UCSD-AML1 (cell line): ENCODE measurements at regions not wholly inside any gene's neighbourhood (a gene's known extent, or its start where the extent isn't known, plus 50 kb on each side); places are given as distances from the start of the nearest gene placed in this dataset.
"Not testable (repeated sequence)": the region's sequence is repeated elsewhere in the genome, so short reads cannot be mapped to it uniquely, and the experiment has no call there.

Source experiments
- DNase-seq: peaks from one replicate; lab custom pipeline; 2025; ENCODE audit not compliant: unreplicated experiment; lab: John Stamatoyannopoulos, UW

- no peak for DNase-seq
These were observed 57.9 kb downstream of the HINT1 start for GRCh38 chr5:131107128-131107527.

GRCh38 chr5:131104169-131104808 lies 60.8 kb downstream of the HINT1 start:
- no peak for DNase-seq

- no peak for DNase-seq
These were observed 68.0 kb downstream of the HINT1 start for GRCh38 chr5:131096774-131097710.

- not testable (repeated sequence) for DNase-seq
These were observed 69.5 kb downstream of the HINT1 start for GRCh38 chr5:131095561-131095960.

GRCh38 chr5:131084436-131084835 lies 80.6 kb downstream of the HINT1 start:
- DNase-seq: no peak

- no peak for DNase-seq
These were observed 83.1 kb downstream of the HINT1 start for GRCh38 chr5:131081913-131082488.

- DNase-seq: no peak
These were observed 83.7 kb downstream of the HINT1 start for GRCh38 chr5:131081374-131081773.

- DNase-seq: no peak
These were observed 85.8 kb downstream of the HINT1 start for GRCh38 chr5:131079232-131079631.

GRCh38 chr5:131068893-131069643 lies 96.0 kb downstream of the HINT1 start:
- peak; percentile 29 for DNase-seq

- no peak for DNase-seq
These were observed 97.0 kb downstream of the HINT1 start for GRCh38 chr5:131068076-131068475.

GRCh38 chr5:131067636-131068035 lies 97.4 kb downstream of the HINT1 start:
- DNase-seq: no peak

- DNase-seq: no peak
These were observed 100.2 kb downstream of the HINT1 start for GRCh38 chr5:131064669-131065371.

- DNase-seq: no peak
These were observed 122.9 kb downstream of the HINT1 start for GRCh38 chr5:131042021-131042789.

- DNase-seq: no peak
These were observed 141.6 kb downstream of the HINT1 start for GRCh38 chr5:131023498-131023865.

GRCh38 chr5:131022811-131023497 lies 142.1 kb downstream of the HINT1 start:
- DNase-seq: no peak

- DNase-seq: no peak
These were observed 143.4 kb downstream of the HINT1 start for GRCh38 chr5:131021646-131022045.

- peak; percentile 69 for DNase-seq
These were observed 145.3 kb downstream of the HINT1 start for GRCh38 chr5:131019601-131020315.

GRCh38 chr5:131019111-131019510 lies 145.9 kb downstream of the HINT1 start:
- no peak for DNase-seq

GRCh38 chr5:131008329-131008728 lies 156.7 kb downstream of the HINT1 start:
- no peak for DNase-seq
